ENCODE measurements at regions not wholly inside any gene's neighbourhood (a gene's known extent, or its start where the extent isn't known, plus 50 kb on each side); places are given as distances from the start of the nearest gene placed in this dataset.

- DNase-seq (ENCODE audit: extremely low read depth, low read depth): no peak
- no peak for TF ChIP-seq CTCF (IDR thresholded peaks at IDR 0.05; ENCODE audit: low read depth, low read length)
Measured at GRCh38 chrX:104329731-104330130, 75.0 kb upstream of the ESX1 start.

DNA sequence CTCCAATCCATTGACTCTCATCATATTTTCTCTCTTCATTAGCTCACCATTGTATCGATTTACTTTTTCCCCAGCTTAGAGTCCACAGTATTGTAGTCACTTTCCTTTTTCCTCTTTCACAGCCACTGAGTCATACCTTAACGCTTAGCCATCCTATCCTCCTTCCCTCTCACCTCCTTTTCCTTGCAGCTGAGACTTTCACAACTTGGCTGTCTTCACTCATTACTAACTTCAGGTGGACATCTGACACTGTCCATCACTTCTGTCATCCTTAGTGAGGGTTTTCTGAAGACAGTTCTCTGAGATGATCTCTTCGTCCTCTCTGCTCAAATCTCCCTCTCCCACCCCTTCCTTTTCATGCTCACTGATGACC is 70.5 kb upstream of the ESX1 start:
- no peak for DNase-seq (ENCODE audit: extremely low read depth, low read depth)
- TF ChIP-seq CTCF (IDR thresholded peaks at IDR 0.05; ENCODE audit: low read depth, low read length): no peak

DNA sequence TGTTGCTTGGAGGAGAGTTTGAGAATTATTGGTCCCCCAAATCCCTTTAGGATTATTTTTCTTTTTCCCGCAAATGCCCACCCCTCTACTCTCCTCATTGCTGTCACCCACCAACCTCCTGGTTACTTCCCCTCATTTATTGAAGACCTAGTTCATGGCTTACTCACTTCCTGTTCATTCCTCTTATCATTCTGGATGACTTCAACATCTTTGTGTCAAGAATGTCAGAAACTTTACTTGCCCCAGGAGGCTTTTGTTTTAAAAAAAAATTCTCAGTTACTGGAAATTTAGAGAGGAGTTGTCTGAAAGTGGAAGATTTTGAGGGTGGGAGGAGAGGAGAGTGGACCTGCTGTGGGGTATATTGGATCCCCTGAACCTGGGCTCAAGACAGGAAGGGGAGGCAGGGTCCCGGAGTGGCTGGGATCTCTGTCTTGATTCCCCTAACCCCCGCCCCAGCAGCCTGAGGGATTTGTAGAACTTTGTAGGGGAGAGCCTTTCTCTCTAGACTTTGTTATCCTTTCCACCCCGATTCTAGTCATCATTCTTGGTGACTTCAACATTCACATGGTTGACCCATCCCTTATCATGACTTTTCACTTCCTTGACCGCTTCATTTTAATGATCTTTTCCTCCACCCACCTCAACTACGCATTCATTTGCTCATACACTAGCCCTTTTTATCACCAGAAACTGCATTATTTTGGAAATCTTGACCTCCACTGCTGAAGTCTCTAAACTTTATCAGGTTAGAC is 69.9 kb upstream of the ESX1 start:
- no peak for TF ChIP-seq CTCF (IDR thresholded peaks at IDR 0.05; ENCODE audit: low read depth, low read length)
- no peak for DNase-seq (ENCODE audit: extremely low read depth, low read depth)

- no peak for DNase-seq (ENCODE audit: extremely low read depth, low read depth)
- no peak for TF ChIP-seq CTCF (IDR thresholded peaks at IDR 0.05; ENCODE audit: low read depth, low read length)
Measured at GRCh38 chrX:104319346-104319745, 64.6 kb upstream of the ESX1 start.

DNA sequence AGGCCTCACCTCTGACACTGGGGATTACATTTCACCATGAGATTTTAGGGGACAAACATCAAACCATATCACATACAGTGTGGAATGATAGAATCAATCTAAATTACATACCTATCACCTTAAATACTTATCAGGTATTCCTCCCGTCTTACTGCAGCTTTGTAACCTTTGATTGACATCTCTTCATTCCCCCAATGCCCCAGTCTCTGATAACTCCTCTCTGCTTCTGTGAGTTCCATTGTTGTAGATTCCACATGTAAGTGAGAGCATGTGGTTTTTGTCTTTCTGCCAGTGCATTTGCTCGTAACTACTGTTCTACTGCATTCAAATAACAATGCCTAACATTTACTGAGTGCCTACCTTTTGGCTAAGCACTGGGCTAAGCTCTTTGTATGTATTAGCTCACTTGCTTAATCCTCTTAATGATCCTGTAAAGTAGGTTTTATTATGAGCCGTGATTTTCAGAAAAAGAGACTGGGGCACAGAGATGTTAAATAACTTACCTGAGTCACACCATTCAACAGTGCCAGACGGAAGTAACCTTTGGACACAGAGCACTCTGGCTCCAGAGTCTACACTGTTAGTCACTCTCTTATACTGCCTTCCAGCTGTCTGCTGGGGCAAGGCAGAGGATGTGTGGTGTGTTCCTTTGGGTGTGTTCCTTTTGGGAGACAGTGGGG is 63.7 kb upstream of the ESX1 start:
- TF ChIP-seq CTCF (IDR thresholded peaks at IDR 0.05; ENCODE audit: low read depth, low read length): no peak
- DNase-seq (ENCODE audit: extremely low read depth, low read depth): no peak

DNA sequence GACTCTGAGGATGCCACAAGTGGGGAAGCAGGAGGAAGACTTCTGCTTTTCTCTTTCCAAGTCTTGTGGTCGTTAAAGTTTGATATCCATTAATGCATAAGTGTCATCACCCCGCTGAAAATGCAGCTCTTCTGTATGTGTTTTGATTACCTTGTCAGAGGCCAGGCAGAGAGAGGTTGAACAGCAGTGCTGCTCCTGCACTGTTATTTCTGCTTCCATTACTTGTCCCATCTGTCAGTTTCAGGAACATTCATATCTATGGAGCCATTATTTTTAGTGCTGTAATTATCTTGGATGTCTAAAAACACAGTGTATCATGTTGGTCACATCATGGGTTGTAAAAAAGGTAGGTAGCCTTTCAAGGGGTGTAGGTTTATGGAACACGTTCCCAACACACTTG is 62.0 kb upstream of the ESX1 start:
- DNase-seq (ENCODE audit: extremely low read depth, low read depth): no peak
- no peak for TF ChIP-seq CTCF (IDR thresholded peaks at IDR 0.05; ENCODE audit: low read depth, low read length)

DNA sequence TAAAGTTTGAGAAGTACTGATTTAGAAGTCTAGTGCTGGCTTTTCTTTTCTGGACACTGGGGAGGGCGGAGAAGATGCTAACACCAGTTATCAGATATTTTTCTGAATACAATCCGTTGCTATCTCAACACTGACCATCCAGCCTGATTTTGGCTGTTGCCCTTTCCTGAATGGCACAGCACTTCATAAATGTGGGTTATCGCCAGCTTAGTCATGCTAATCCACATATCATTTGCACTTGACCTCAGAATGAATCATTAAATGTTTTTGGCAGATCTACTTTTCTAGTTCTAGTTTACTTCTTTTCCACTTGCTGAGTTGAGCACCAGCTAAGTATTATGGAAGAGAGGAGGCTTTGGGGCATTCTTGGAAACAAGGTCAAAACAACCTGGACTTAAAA is 60.8 kb upstream of the ESX1 start:
- peak; percentile 22 for DNase-seq (ENCODE audit: extremely low read depth, low read depth)
- no peak for TF ChIP-seq CTCF (IDR thresholded peaks at IDR 0.05; ENCODE audit: low read depth, low read length)

All from AG09319 (cell line).